ENCODE measurements at regions not wholly inside any gene's neighbourhood (a gene's known extent, or its start where the extent isn't known, plus 50 kb on each side); places are given as distances from the start of the nearest gene placed in this dataset.

DNA sequence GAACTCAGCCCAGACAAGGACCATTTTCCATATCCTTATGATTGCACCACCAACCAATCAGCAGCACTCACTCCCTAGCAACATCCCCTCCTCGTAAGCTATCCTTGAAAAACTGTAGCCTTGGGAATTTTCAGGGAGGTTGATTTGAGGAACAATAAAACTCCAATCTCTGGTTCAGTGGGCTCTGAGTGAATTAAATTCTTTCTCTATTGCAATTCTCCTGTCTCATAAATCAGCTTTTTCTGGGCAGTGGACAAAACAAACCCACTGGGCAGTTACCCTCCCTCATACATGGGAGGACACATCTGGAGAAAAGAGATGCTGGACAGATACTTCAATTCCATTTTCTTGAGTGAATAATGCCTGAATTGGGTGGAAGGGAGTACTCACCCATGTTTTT, 115.4 kb upstream of the STXBP5 start:
- no peak for FAIRE-seq

DNA sequence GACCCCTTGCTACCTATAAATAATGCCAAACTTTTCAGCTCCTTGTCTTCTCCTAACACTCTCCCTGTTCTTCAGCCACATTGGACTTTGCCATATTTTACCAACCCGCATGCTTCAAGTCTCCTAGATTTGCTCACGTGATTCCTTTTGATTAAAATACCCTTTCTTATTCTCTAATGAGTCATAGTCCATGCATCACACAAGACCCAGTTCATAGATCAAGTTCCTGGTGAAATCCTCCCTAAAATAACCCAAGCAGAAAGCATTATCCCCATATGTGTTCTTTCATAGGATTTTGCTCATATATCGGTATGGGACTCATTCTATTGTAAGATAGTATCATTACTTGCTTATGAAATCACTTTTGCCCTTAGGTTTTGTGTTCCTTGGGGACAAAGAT, 108.9 kb upstream of the STXBP5 start:
- FAIRE-seq, result no peak

DNA sequence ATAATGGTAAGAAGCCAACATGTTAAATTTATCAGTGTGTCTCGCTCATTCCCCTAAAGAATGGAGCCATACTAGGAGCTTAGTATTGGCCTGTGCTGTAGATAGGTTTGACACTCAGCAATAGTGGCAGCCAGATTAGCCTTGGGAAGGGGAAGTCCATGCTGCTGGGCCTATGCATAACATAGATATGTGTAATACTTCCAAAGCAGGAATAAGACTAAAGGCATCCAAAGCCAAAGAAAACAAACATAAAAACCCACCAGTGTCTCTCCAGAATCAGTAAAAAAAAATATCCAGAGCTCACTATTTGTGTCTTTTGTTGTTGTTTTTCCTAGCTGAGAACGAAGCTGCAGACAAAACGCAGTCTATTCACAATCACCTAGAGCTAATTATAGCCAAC, 104.2 kb upstream of the STXBP5 start:
- FAIRE-seq, result no peak

DNA sequence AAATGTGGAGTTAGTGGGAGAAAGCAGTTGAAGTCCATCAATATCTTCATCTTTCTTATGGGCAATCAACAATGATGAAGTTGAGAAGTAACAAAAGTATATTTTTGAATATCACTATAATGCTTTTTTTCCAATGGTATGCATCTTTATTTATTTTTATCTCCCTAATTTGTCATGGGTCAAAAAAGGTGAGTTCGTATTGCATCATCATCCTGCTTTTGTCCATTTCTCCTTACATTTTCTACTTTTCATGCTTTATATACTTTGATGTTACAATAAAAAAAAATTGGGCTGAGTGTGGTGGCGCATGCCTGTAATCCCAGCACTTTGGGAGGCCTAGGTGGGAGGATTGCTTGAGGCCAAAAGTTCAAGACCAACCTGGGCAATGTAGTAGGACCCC, 101.2 kb upstream of the STXBP5 start:
- FAIRE-seq, result no peak

DNA sequence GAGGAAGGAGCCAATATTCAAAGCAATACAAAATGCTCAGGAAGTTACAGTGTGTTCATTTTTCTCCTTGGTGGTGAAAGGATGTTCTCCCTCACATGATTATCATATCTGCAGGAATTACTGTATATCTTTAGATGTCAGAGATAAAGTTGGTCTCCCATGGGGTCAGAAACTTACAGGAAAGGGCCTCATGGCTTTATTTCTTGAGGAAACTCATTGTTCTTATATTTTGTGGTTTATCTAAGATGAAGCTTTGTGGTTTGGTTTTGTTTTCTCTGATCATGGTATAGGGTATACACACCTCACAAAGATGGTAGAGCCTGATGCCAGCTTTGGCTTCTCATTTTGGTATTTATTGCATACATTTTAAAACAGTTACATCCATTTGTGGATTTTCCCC, 100.5 kb upstream of the STXBP5 start:
- FAIRE-seq, result no peak

DNA sequence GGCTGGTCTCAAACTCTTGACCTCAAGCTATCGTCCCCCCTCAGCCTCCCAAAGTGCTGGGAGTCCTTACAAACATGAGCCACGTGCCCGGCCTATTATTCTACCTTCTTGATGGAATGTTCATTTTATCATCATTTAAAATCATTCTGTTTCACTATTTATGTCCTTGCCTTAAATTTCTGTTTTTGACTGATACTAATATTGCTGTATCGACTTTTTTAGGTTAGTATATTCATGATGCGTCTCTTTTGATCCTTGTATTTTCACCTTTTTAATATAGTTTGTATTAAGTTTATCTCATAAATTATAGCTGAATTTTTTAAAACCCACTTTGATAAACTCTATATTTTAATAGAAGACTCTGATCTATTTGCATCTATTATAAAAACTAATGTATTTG, 98.4 kb upstream of the STXBP5 start:
- no peak for FAIRE-seq

DNA sequence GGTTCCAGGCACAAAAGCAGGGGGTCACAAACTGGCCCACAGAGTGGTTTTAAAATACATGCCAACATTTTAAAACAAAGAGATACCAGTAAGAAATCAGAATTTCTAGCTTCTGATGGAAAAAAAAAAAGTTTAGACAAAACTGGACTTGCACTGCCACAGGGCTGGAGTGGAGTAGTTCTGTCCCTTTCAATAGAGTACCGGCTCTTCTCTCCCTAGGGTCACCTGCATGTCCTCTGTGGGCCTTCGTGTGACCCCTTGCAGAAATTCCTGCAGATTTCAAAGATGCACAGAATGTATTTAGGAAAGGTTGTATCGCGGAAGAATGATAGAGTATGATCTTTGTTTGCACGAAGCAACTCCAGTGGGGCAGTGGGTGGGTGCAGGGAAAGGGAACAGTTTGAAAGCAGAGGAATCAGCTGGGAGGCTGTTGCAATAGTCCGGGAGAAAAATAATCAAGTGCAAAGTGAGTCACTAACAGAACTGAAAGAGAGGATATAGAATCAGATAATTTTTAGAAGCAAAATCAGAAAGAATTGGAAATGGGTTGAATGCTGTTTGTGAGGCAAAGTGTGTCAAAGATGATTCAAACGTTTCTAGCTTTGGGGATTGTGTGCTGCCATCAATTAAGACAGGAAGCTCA, 97.3 kb upstream of the STXBP5 start:
- no peak for FAIRE-seq

DNA sequence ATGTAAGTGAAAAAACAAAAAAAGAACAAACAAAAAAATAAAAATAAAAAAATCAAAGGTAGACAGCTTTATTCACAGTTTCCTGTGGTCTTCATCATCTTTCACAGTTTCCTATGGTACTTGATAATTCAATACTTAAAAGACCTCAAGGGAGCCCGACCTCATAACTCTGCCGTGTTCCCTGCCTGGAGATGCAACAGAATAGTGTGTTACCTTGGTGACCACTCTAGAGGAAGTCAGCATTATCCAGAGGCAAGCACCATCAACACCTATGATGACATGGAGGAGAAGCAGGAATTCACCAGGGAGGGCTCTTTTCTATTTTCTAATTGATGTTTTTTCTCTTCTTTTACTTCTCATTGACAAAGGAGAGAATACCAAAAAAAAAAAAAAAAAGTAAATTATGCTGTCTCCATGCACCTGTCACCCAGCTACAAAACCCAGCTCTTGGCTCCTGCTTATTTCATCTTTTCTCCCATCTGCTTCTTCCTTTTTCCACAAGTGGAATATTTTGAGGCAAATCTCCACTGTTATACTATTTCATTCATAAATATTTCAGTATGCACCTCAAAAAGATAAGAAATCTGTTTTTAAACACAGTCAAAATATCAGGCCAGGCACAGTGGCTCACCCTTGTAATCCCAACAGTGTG, 95.8 kb upstream of the STXBP5 start:
- FAIRE-seq, result peak; percentile 92

DNA sequence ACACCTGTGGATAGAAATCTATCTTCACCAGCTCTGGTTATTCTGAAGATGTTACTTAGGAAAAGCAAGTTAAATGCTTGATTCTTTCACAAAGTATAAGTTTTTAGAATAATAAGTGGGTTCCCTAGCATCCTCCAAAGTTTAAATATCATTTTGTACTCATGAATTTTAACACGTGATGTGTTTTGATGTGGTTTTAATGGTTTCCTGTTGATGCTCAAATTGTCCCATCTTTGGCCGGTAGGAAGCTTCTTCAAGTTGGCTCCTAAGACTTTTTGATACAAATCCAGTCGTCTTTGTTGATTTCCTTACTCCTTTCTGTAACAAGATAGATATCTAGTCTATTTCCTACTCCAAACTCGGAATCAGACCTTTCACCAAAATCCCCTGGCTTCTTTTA, 94.5 kb upstream of the STXBP5 start:
- no peak for FAIRE-seq

DNA sequence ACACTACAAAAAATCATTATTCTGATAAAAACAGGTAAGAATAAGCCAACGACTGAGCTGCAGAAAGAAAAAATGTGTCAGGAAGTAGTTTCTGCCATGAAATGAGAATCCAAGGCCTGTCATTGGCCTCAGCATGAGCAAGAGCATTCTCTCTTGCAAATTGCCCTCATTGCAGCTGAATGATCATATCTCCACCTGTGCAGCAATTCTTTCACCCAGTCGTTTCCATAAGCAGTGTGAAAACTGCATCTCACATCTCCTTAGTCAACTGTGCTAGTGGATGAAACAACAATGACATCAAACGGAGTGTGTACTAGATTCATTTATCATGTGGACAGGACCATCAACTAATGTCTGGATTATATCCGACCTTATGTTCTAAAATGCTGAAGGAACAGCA, 88.2 kb upstream of the STXBP5 start:
- no peak for FAIRE-seq

DNA sequence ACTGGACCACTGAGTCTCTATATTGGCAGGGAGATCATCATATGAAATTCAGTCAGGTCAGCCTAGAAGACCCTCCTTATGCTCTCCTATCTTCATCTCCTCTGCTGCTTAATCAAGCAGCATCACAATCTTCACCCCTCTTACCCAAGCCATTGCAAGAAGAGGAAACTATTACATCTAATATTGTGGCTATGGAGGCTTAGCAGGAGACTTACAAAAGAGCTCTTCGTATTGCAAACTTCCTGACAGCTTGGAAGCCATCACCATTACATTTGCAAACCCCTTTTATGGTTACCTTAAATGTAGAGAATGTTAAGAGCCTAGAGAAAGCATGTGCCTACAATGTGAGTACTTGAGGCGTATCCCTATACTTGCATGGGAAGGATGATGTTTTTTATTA, 87.2 kb upstream of the STXBP5 start:
- FAIRE-seq, result no peak

DNA sequence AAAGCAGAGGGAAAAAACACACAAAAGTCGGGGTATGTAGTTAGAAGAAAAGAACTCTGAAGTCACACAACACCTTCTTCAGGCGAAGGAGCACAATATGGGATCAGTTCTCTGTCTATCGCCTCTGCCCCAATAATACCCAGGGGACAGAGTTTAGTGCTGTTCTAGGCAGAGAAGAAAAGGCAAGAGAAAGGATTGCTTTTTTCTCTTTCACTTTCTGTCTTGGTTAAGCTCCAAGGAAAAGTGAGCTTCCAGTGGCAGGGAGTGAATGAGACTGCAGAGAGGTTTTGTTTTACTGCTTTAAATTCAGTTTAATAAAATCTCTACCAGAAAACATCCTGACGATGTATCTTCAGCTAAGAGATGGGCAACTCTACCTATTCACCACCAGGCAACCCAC, 86.6 kb upstream of the STXBP5 start:
- no peak for FAIRE-seq

DNA sequence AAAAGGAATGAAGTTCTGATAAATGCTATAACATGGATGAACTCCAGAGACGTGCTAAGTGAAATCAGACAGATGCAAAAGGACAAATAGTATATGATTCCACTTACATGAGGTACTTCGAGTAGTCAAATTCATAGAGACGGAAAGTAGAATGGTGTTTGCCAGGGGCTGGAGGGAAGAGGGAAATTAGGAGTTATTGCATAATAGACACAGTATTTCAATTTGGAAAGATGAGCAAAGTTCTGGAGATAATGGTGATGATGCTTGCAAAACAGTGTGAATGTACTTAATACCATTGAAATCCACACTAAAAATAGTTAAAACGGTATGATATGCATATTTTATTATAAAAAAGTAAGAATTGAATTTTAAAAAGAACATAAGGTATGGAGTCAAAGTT, 84.9 kb upstream of the STXBP5 start:
- FAIRE-seq, result no peak

DNA sequence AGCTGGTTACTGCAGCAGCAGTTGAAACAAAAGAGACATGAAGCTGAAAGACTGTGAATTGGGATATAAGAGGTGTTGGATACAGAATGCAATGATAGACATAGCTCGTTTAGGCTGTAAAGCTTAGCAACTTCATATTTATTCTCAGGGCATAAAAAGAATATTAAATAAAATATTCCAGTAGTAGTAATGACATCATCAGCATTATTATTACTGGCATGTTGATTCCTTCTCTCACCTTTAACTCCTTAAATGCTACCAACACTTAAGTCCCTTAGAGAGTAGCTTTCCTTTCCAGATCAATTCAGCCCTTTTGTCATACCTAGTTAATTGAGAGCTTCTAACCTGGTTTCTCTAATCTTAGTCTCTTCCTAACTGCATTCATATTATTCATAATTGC, 81.4 kb upstream of the STXBP5 start:
- peak; percentile 77 for FAIRE-seq

DNA sequence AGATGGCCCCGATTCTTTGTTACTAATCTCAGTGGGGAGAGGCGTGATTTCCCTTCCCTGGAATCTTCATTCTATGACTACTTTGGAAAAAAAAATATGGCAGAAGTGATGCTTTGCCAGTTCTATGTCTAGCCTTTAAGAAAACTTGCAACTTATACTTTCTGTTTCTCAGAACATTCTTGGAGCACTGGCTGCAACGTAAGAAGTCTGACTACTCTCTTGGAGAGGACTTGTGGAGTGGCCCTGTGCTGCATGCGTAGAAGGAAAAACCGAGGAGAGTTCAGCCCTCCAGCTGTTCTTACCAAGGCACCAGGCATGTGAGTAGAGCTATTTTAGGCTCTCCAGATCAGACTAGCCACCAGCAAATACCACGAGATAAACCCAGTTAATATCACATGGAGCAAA, 77.6 kb upstream of the STXBP5 start:
- FAIRE-seq, result no peak

DNA sequence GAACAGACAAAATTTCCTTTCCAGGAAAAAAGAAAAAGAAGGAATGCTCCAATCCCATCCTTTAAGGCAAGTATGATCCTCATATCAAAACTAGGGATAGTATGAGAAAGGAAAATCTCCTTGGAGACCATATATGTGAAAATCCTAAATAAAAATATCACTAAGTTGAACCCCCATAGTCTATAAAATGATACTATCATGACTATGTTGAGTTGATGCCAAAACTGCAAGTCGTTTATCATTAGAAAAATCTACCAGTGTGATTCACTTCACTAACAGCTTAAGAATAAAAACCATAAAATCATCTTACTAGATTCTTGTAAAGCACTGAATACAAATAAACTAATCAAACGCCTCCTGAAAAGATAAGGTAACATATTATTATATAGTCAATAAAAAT, 76.6 kb upstream of the STXBP5 start:
- FAIRE-seq, result peak; percentile 5

DNA sequence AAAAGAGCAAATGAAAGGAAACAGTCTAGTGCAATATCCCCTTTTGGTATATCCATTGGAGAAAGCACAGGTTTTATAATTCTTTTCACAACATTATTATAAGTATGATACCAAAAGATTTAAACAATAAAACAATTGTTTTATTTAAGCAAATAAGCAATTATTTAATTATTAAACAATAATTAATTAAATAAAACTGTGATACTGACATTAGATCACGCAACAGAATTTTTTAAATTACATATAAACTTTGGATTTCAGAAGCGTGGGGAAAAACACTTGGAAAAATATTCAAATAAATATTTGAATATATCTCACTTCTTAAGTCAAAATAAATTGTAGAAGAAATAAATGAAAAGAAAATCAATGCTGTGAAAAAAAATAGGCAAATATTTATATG, 76.2 kb upstream of the STXBP5 start:
- peak; percentile 83 for FAIRE-seq

DNA sequence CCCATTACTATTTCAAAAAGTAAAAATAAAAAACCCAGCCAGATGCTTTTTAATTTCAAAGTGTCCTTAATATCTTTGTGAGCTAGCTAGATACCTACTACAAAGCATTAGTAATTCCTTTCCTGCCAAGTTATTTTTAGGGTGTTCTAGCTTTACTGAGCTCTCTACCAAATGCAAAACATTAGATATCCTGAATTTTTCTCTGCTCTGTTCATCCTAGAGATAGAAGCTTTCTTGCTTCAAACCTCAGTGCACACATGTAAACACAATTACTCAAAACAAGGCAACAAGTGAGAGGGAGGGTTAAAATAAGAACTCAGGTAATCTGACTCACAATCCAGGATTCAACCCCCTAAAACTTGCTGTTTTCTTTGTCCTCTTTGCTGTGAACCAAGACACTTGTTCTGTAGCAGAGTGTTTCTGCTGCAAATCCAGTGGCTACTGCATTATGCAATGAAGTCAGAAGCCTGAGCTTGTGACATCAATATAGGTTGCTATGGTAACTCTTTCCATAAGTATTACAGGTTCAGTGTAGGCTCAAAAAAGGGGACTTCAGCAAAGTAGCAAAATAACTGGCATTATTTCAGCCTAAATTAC, 72.6 kb upstream of the STXBP5 start:
- FAIRE-seq, result no peak

DNA sequence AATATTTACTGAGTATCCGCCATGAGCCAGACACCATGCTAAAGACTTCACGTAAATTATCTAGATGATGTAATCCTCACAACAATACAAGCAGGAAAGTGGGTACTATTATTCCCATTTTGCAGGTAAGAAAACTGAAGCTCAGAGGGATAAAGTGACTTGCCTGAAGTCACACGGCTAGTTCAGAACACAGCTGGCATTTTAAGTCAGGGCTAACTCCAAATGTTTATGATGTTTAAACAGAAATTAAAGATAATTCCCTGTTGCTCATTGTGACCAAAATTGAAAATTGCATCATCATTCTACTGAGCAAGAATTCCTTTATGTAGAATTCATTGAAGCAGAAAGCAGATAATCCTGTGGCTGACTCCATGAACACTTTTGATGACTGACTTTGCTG, 71.3 kb upstream of the STXBP5 start:
- no peak for FAIRE-seq

DNA sequence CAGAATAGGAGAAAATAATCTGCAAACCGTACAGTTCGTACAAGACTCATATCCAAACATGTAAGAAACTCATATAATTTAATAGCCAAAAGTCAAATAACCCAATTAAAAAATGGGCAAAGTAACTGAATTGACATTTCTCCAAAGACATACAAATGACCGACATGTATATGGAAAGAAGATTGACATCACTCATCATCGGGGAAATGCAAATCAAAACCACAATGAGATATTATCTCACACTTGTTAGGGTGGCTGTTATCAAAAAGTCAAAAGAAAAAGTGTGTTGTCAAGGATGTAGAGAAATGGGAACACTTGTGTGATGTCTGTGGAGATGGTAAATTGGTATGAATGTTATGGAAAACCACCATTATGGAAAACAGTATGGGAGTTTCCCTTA, 70.5 kb upstream of the STXBP5 start:
- no peak for FAIRE-seq

DNA sequence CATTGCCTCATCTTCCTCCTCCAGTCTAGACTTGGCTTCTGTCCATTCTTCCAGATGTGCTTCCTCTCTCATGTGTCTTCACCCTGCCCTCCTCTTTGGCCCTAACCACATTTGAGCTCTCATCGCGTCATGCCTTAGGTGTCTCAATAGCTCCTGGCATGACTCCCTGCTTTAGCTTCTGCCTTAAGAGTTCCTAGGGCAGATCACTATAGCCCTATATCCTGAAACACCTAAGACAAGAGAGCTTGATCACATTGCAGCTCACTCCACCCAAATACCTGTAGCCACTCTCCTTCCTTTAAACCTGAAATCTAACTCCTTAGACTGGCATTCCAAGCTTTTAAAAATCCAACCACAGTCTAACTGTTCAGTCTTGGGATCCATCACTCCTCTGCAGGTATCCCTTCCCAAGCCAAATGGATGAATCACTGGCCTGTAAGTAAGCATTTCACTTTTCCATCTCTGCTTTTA, 69.0 kb upstream of the STXBP5 start:
- no peak for FAIRE-seq

DNA sequence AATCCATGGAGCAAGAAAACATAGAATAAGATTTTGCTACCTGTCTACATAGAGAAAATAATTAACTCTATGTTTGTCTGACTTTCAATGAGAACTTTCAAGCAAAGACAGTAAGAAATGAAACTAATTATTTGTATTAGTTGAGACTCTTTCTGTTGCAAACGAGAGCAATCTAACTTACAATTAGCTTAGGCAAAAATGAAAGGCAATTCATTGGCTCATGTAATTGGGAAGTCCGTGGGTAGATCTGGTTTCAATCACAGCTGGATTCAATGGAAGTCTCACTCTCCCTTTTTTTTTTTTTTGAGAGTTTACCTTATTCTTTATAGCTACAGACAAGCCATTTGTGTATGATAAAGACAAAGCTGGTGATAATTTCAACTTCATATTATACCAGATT, 68.2 kb upstream of the STXBP5 start:
- FAIRE-seq, result peak; percentile 53

DNA sequence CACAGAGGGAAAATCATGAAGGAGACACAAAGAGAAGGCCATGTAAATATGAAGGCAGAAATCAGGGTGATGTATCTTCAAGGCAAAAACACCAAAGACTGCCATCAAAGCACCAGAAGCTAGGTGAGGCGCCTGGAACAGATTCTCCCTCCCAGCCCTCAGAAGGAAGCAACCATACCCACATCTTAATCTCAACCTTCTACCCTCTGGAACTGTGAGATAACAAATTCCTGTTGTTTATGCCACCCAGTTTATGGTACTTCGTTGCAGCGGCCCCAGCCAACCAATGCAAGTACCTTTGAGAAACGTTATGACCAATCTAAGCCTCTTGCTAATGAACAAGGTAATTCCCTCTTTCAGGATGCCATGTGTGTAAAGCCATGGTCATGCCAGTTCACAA, 66.2 kb upstream of the STXBP5 start:
- no peak for FAIRE-seq

DNA sequence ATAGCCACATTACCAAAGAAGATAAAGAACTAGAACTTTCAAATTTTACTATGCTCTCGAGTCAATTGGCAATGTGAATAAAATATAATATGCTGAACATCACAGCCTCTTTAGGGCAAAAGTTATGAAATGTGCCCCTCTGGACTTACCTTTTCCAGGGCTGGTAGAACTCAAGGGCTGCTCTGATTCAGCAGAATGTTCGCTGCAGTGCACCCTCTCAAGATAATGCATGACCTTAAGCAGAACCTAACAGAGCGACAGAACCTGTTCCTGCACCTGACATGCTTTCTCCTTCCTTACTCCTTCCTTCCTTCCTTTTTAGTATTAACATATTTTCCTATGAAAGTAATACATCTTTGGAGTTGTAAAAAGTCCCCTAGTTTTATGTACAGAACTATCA, 65.4 kb upstream of the STXBP5 start:
- FAIRE-seq, result peak; percentile 85
